C4-2B (cell line): ENCODE measurements at regions not wholly inside any gene's neighbourhood (a gene's known extent, or its start where the extent isn't known, plus 50 kb on each side); places are given as distances from the start of the nearest gene placed in this dataset.

Experiments used
- H3K27ac ChIP-seq: fragments of 450-650 bp; 2 replicates; pipeline ENCODE4 v1.5.1; 2017
- ZFX ChIP-seq: fragments of 450-650 bp; IDR thresholded peaks from 2 replicates; pipeline ENCODE4 v1.6.1; 2017
- TF ChIP-seq, protein P1 (sequence below): fragments of 450-650 bp; conservative IDR thresholded peaks from 2 replicates; pipeline ENCODE4 v1.5.1; 2017; ENCODE audit warnings: mild to moderate bottlenecking

- H3K27ac ChIP-seq: no peak overlapping the region
- TF ChIP-seq ZFX: no peak
- TF ChIP-seq, protein P1, sequence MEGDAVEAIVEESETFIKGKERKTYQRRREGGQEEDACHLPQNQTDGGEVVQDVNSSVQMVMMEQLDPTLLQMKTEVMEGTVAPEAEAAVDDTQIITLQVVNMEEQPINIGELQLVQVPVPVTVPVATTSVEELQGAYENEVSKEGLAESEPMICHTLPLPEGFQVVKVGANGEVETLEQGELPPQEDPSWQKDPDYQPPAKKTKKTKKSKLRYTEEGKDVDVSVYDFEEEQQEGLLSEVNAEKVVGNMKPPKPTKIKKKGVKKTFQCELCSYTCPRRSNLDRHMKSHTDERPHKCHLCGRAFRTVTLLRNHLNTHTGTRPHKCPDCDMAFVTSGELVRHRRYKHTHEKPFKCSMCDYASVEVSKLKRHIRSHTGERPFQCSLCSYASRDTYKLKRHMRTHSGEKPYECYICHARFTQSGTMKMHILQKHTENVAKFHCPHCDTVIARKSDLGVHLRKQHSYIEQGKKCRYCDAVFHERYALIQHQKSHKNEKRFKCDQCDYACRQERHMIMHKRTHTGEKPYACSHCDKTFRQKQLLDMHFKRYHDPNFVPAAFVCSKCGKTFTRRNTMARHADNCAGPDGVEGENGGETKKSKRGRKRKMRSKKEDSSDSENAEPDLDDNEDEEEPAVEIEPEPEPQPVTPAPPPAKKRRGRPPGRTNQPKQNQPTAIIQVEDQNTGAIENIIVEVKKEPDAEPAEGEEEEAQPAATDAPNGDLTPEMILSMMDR: no peak
Measured at GRCh38 chr22:27089264-27089663, 431.9 kb downstream of the MIAT start.

DNA sequence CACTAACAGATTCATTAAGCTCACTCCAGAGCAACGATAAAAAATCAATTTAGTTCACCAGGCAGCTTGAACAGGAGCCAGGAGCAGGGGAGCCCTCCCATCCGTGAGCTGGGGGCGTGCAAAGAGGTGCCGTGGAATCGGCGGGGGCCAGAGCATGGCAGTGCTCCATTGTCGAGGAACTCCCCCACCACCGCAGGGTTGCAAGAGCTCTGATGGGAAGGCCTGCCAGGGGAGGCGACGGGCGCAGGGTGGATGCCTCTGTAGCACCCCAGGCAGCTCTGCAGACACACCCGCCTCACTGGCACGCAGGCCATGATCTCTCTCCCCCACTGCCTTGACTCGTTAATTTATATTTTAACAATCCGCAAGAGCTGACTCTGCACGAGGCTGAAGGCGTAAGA lies 433.2 kb downstream of the MIAT start:
- H3K27ac ChIP-seq: no peak overlapping the region
- TF ChIP-seq, protein P1: no peak
- no peak for TF ChIP-seq ZFX

DNA sequence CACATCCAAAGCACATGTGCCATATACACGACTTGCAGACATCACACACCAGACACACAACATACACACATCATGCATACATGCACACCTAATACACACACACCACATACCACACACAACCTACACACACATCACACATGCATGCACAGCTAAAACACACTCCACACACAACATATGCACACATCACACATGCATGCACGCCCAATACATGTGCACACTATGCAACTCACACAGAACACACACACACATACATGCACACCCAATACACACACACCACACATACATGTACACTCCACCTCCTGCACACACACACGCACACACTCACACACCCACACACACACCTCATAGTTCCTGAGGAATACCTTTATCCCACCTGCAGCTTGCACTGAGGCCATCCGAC lies 436.0 kb downstream of the MIAT start:
- no peak overlapping the region for H3K27ac ChIP-seq
- TF ChIP-seq ZFX: no peak
- TF ChIP-seq, protein P1: no peak

DNA sequence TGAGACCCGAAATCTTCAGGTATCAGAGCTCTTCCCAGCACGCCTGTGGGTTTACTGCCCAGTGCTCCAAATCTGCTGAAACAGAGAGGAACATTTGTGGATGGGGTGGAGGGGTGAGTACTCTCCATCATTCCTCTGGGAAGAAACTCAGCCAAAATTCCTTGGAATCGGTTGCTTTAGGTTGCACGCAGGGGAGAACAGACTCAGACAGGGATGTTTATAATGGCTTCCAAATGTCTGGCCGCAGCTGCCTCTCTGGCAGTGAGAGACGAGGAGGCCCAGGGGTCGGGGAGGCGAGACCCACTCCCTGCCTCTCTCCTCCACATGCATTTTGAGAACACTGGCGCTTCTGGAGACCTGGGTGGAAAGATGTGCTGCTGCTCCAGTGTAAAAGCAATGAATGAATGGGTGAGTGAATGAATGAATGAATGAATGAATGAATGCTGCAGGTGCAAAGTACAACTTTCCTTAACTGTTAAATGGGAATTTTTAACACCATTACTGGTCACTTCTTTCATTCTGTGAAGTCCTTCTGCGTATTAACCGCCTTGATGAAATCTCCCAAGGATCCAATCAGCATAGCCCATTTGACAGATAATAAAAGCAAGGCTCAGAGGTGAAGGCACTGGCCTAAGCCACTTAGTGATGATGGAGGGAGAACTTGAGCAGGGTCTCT lies 437.4 kb downstream of the MIAT start:
- TF ChIP-seq, protein P1: no peak
- no peak for TF ChIP-seq ZFX
- no peak overlapping the region for H3K27ac ChIP-seq

- TF ChIP-seq, protein P1: no peak
- TF ChIP-seq ZFX: no peak
- H3K27ac ChIP-seq: no peak overlapping the region
Measured at GRCh38 chr22:27097506-27097905, 440.1 kb downstream of the MIAT start.

GRCh38 chr22:27097933-27098332 lies 440.5 kb downstream of the MIAT start:
- no peak overlapping the region for H3K27ac ChIP-seq
- no peak for TF ChIP-seq ZFX

DNA sequence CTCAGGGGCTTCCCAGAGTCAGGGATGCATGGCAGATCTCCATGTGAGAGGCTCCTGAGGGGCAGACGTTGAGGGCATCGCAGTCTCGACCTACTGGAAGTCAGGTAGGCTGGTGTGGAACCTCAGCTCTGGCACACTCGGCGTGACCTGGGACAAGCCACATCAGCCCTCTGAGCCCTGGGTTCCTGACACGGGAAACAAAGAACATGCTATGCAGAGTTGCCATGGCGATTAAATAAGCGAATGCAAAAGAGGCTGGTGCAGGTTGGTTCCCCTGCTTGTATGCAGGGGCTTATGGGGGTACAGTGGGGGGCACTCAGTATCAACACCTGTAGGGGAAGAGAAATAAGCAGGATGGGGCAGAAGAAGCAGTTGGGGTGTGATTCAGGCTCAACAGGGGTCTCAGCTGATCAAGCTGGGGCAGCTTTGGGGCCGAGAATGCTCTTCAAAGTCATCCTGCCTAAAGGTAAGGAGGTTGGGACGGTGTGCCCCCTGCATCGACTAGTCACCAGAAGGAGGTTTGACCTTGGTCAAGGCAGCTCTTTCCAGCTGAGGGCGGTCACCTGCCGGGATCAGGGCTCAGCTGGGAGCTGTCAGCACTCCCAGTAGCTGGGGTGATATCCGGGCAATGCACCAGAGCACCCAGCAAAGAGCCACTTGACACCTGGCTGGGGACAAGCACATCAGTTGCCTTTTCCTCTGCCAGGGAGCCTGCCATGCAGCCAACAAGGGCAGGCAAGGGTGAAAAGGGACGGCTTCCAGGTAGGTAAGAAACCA lies 442.7 kb downstream of the MIAT start:
- no peak for TF ChIP-seq ZFX
- TF ChIP-seq, protein P1: no peak
- H3K27ac ChIP-seq: no peak overlapping the region
